PFSK-1 (cell line): ENCODE measurements at regions not wholly inside any gene's neighbourhood (a gene's known extent, or its start where the extent isn't known, plus 50 kb on each side); places are given as distances from the start of the nearest gene placed in this dataset.

Experiments
- POLR2AphosphoS5 ChIP-seq: IDR thresholded peaks from 2 replicates; pipeline ENCODE4 v1.6.1; 2012; ENCODE audit warnings: low read depth, mild to moderate bottlenecking, control low read depth, low read length, moderate library complexity
- SIN3A ChIP-seq: IDR thresholded peaks from 2 replicates; pipeline ENCODE4 v1.6.1; 2012; ENCODE audit warnings: mild to moderate bottlenecking, low read length, moderate library complexity, borderline replicate concordance; ENCODE audit not compliant: insufficient read depth

DNA sequence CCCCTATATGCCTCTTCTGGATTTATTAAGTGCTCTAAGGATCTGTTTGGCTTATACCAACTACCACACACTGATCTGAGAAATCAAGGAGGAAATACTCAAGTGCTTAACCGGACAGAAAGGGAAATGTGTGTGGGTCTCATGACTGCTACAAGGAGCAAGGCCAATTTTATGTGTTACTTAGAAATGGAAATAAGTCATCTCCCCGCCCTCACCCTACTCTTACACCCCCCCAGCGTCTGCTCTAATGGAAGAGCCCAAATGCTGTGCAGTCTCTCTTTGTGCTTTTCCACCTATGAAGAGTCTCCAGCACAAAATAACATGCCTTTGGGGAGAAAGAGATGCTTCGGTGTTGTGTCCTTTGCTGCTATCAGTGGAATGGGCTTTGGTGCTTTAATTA is 428.8 kb upstream of the ARID1B start:
- TF ChIP-seq POLR2AphosphoS5 (no peak), SIN3A (no peak)
